ENCODE measurements at regions not wholly inside any gene's neighbourhood (a gene's known extent, or its start where the extent isn't known, plus 50 kb on each side); places are given as distances from the start of the nearest gene placed in this dataset.

DNA sequence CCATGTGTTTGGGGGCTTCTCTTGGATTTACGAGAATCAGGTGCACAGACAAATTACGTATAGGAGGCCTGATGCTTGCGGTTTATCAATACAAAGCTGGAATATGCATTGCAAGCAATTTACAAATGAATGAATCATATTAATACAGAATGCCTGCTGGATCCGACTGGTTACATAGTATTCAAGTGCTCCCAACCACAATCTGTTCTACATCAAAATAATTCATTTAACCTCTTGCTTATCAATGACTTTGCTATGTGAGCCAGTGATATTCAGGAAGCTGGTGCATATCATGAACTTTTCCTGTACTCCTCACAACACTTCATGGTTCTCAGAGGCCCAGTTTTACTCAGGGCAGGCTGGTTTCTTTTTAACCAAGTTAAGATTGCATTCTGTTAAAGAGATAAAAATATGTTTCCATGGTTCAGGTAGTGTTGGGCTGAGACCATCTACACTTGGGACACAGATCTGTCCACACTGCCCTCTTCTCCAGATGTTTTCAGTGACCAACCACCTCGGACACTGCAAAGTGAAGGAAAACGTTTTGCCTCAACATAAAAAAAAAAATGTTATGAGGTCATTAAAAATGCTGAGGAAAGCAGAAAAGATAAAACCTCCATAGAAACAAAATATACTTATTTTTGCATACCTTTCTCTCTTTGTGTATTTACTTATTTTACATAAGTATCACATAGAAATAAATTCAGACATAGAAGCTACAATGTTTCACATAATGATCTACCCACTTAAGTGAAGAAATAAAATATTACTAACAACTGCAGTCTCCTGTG lies 200.1 kb upstream of the VCX3A start:
- no peak for TF ChIP-seq POLR2A (IDR thresholded peaks at IDR 0.05; ENCODE audit: low read length)
- TF ChIP-seq GATA1 (IDR thresholded peaks at IDR 0.05; ENCODE audit: low read depth, low read length): no peak
- no peak for DNase-seq

DNA sequence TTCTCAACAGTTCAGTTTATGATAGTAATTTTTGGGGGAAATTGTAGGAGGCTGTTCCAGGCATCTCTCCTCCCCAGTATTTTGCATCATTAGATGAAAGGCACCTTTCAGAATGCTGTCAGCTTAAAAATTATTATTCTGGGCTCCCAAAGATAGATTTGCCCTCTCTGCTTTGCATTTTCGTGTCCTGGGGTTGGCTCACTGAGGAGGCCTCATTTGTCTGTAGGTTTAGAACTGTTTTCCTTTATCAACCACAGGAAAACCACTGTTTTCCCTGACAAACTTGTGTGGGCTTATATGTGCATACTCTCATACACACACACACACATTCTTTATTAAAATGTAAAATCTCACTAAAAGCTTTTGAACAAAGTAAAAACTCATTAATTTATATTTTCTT lies 197.2 kb upstream of the VCX3A start:
- no peak for DNase-seq
- TF ChIP-seq GATA1 (IDR thresholded peaks at IDR 0.05; ENCODE audit: low read depth, low read length) (no peak), POLR2A (IDR thresholded peaks at IDR 0.05; ENCODE audit: low read length) (no peak)

DNA sequence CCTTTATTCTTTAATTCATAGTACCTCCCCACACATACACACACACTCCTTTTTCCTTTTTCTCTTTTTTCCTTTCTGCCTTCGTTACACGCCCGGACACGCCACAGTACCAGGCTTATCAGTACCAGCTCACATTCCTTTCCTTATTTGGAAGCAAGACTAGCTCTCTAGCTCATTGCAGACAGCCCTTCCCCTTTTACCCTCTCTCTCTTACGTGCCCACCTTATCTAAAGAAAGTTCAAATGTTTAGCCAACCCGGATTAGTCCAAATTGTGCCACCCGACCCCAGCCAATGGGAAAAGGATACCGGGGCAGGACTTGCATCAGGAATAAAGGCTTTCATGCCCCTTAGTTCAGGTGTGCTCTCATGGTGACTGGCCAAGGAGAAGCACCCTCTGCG lies 194.7 kb upstream of the VCX3A start:
- TF ChIP-seq POLR2A (IDR thresholded peaks at IDR 0.05; ENCODE audit: low read length): no peak
- no peak for TF ChIP-seq GATA1 (IDR thresholded peaks at IDR 0.05; ENCODE audit: low read depth, low read length)
- DNase-seq: no peak

DNA sequence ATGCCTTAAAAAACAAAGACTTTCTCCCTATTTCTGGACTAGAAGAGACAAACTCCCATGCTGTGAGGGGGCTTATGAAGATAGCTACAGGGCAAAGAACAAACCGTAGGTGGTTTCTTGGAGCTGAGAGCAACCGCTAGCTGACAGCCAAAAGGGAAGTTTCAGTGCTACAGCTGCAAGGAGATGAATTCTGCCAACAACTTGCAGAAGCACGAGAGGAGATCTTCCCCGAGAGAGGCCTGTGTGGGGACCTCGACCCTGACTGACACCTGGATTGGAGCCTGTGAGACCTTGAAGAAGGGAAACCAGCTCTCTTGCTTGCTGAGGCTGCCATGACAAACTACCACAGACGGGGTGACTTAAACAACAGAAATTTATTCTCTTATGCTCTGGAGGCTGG lies 183.8 kb upstream of the VCX3A start:
- DNase-seq: no peak
- TF ChIP-seq POLR2A (IDR thresholded peaks at IDR 0.05; ENCODE audit: low read length): no peak
- TF ChIP-seq GATA1 (IDR thresholded peaks at IDR 0.05; ENCODE audit: low read depth, low read length): no peak

DNA sequence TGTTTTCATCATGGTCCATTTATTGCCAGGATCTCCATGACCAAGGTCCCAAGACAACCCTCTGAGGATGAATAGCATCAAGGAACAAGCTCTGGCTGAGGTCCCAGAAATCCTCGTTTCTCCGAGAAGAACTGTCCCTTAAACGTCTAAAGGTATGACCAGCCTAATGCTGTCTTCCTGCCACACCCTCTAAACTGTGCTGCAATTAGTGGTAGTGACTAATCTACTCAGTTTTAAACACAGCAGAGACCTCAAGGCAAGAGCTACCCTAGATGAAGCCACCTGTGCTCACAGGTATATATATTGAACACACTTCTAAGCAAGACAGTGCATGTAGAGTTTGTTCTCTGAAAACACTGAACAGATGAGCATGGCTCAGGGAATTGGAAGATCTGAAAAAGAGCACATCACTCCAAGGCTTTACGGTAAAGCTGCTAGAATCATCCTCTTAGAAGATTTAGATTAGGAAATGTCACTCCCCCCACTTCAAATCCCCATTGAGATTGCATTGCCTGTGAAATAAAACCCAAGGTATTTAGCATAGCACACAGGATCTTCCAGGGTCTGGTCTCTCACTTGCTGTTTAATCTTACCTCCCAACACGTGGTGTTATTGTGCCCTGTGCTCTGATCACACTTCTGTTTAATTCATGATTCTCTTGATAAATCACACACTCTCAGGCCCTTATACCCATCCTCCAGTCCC lies 173.9 kb upstream of the VCX3A start:
- TF ChIP-seq POLR2A (IDR thresholded peaks at IDR 0.05; ENCODE audit: low read length) (no peak), GATA1 (IDR thresholded peaks at IDR 0.05; ENCODE audit: low read depth, low read length) (no peak)
- DNase-seq: no peak

DNA sequence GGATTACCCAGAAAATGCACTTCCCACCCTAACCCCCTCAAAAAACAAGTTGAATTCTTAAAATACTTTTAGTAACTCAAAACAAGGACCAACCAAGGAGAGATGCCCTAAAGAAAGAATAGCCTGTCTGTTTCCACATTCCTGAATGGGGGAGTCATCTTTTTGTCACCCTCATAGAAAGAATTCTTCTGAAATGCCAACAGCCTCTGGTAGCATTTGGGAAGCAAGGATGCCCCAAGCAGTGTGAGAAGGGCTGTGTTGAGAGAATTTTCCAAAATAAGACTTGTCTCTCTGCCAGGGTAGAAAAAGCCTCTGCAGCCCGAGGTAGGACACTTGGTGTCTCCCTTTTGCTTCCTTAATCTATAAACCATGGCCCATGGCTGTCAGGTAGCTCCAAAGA lies 173.1 kb upstream of the VCX3A start:
- no peak for TF ChIP-seq GATA1 (IDR thresholded peaks at IDR 0.05; ENCODE audit: low read depth, low read length)

DNA sequence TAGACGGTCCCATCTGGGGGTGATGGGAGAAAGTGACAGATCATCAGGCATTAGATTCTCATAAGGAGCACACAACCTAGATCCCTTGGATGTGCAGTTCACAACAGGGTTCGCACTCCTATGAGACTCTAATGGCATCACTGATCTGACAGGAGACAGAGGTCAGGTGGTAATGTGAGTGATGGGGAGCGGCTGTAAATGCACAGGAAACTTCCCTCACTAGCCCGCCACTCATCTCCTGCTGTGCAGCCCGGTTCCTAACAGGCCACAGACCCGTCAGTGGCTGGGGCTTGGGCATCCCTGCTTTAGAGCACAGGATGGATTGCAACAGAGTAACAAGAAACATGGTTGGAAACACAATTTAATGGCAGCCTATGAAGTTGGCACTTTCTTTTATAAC lies 172.6 kb upstream of the VCX3A start:
- DNase-seq: no peak
- TF ChIP-seq POLR2A (IDR thresholded peaks at IDR 0.05; ENCODE audit: low read length): no peak
- TF ChIP-seq GATA1 (IDR thresholded peaks at IDR 0.05; ENCODE audit: low read depth, low read length): no peak

More for the DNA sequence above, 173.1 kb upstream of the VCX3A start:
- DNase-seq: no peak

DNA sequence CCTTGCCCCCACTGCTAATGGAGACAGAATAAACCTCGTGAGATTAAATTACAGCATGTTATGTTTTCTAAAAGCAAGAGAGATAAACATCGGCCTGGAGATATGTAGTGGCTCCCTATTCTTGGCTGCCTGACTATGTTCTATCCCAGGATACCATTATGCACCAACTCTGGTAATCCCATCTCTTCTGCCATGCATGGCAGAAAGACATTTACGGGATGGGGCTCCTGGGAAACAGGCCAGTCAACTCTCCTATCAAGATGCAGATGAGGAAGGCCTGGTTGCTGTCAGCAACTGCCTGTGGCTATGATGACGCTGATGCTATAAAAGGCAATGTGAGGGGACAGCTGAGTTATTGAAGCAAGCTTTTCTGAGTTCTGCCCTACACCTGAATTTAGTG lies 166.2 kb upstream of the VCX3A start:
- no peak for DNase-seq

DNA sequence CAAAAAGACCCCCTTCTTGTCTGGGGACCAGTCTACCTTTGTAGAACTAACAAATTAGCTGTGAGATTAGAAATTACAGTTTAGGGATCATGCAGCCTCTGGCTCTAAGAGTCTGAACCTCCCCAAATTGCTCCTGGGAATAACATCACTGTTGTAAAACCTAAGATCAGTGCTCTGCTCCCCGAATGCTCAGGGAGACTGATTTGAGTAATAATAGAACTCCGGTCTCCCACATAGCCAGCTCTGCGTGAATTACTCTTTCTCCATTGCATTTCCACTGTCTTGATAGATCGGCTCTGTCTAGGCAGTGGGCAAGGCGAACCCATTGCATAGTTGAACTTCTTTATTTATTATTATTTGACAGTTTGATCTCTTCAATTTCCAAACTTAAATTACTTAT lies 160.8 kb upstream of the VCX3A start:
- no peak for DNase-seq
- TF ChIP-seq POLR2A (IDR thresholded peaks at IDR 0.05; ENCODE audit: low read length): no peak
- no peak for TF ChIP-seq GATA1 (IDR thresholded peaks at IDR 0.05; ENCODE audit: low read depth, low read length)

More for the DNA sequence above, 166.2 kb upstream of the VCX3A start:
- TF ChIP-seq POLR2A (IDR thresholded peaks at IDR 0.05; ENCODE audit: low read length) (no peak), GATA1 (IDR thresholded peaks at IDR 0.05; ENCODE audit: low read depth, low read length) (no peak)

DNA sequence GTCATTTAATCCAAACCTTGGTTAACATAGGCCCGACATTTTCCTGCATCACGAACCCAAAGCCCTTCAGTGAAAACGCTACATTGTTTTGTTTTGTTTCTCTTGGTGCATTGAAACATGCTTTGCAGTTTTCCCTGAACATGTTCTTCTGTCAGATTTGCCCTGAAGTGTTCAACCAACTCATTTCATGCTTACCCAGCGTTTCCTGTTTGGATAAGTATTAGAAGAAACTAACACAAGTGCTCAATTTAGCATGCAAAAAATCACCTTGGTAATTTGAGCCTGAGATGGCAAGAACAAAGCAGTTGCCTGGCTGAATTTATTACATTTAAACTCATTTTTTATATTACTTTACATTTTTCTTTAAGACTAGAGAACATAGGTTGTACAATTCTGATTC lies 160.1 kb upstream of the VCX3A start:
- TF ChIP-seq POLR2A (IDR thresholded peaks at IDR 0.05; ENCODE audit: low read length) (no peak), GATA1 (IDR thresholded peaks at IDR 0.05; ENCODE audit: low read depth, low read length) (no peak)

DNA sequence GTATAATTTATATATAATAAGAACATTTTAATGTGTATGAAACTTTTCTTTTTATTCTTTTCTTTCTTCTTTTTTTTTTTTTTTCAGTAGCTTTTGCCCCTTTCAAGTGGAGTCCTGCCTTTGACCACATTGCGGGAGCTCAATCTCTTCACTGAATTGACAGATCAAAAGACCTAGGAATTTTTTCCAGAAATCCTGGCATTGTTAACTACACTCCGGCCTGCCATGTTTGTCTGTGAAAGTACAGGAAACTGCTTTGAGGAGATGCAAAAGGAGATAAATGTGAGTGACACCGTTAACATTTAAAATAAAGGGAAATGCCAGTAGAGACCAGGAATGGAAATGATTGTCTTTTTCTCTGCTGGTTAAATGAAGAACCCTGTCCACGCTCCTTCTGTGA lies 159.3 kb upstream of the VCX3A start:
- TF ChIP-seq GATA1 (IDR thresholded peaks at IDR 0.05; ENCODE audit: low read depth, low read length) (no peak), POLR2A (IDR thresholded peaks at IDR 0.05; ENCODE audit: low read length) (no peak)
- no peak for DNase-seq

More for the DNA sequence above, 160.1 kb upstream of the VCX3A start:
- DNase-seq: no peak

DNA sequence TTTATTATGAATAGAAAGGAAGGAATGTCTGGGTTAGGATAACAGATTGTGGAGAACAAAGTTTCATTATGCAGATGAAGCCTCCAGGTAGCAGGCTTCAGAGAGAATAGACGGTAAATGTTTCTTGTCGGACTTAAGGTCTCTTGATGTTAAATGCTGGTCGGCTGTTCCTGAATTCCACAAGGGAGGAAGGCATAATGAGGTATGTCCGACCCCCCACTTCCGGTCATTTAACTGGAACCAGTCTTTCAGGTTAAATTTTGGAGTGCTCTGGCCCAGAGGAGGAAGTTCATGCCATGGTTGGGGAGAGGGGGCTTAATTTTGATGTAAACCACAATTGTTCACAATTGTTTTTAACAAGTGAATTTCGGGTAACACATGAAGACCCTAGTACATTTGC lies 158.1 kb upstream of the VCX3A start:
- DNase-seq: no peak
- TF ChIP-seq GATA1 (IDR thresholded peaks at IDR 0.05; ENCODE audit: low read depth, low read length) (no peak), POLR2A (IDR thresholded peaks at IDR 0.05; ENCODE audit: low read length) (no peak)

DNA sequence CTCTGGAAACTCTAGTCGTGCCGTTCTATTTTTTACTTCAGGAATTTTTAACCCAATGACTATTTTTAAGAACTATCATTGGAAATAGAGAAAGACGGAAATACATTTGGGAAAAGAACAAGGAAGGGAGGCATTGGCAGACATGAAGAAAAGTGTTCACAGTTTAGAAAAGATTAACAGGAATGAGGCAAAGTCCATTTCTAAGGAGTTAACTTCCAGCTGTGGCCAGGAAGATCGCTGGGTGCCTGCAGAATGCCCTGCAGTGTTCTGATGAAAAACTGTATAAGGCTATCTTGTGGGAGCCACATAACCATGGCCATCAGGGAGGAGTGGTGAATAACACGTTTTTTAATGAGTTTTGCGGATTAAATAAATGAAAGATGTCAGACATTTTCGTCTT lies 150.6 kb upstream of the VCX3A start:
- no peak for DNase-seq
- no peak for TF ChIP-seq GATA1 (IDR thresholded peaks at IDR 0.05; ENCODE audit: low read depth, low read length)
- TF ChIP-seq POLR2A (IDR thresholded peaks at IDR 0.05; ENCODE audit: low read length): no peak

DNA sequence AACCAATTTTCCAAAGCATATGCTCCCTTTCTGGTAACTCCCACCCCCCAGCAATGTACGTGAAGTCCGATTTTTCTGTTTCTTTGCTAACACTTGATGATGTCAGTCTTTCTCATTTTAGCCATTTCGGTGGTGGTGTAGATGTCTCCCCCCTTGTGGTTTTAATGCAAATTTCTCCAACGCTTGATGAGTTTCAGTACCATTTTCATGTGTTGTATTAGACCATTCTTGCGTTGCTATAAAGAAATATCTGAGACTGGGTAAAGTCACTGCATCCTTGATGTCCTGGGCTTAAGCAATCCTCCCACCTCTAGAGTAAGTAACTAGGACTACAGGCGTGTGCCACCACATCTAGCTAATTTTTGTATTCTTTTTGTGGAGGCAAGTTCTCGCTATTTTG lies 148.4 kb upstream of the VCX3A start:
- no peak for DNase-seq
- no peak for TF ChIP-seq GATA1 (IDR thresholded peaks at IDR 0.05; ENCODE audit: low read depth, low read length)
- TF ChIP-seq POLR2A (IDR thresholded peaks at IDR 0.05; ENCODE audit: low read length): no peak
